IPS DF 4.7 (cell line): ENCODE measurements at regions not wholly inside any gene's neighbourhood (a gene's known extent, or its start where the extent isn't known, plus 50 kb on each side); places are given as distances from the start of the nearest gene placed in this dataset.
"Not testable (repeated sequence)": the region's sequence is repeated elsewhere in the genome, so short reads cannot be mapped to it uniquely, and the experiment has no call there.

ENCODE experiments used
- DNase-seq: peaks from one replicate; pipeline ENCODE4 v3.0.0-alpha.2; 2013; ENCODE audit warnings: low spot score; ENCODE audit errors: extremely low read depth

GRCh38 chr3:177694951-177695350 lies 497.7 kb upstream of the TBL1XR1 start:
- no peak for DNase-seq

- DNase-seq = no peak
Observed at GRCh38 chr3:177700117-177700516, 502.8 kb upstream of the TBL1XR1 start.

GRCh38 chr3:177703788-177704187 lies 506.5 kb upstream of the TBL1XR1 start:
- DNase-seq = no peak

GRCh38 chr3:177705976-177706823 lies 508.9 kb upstream of the TBL1XR1 start:
- no peak for DNase-seq

- DNase-seq = not testable (repeated sequence)
Observed at GRCh38 chr3:177709470-177709869, 512.2 kb upstream of the TBL1XR1 start.

GRCh38 chr3:177710506-177710905 lies 513.2 kb upstream of the TBL1XR1 start:
- DNase-seq = no peak

GRCh38 chr3:177711637-177712036 lies 514.4 kb upstream of the TBL1XR1 start:
- DNase-seq = no peak

- no peak for DNase-seq
Observed at GRCh38 chr3:177713928-177714900, 516.9 kb upstream of the TBL1XR1 start.

GRCh38 chr3:177714945-177715344 lies 517.7 kb upstream of the TBL1XR1 start:
- no peak for DNase-seq

- DNase-seq = no peak
Observed at GRCh38 chr3:177715980-177716379, 518.7 kb upstream of the TBL1XR1 start.

- not testable (repeated sequence) for DNase-seq
Observed at GRCh38 chr3:177720927-177721326, 523.6 kb upstream of the TBL1XR1 start.

GRCh38 chr3:177721864-177722785 lies 524.8 kb upstream of the TBL1XR1 start:
- no peak for DNase-seq

- no peak for DNase-seq
Observed at GRCh38 chr3:177724020-177724638, 526.8 kb upstream of the TBL1XR1 start.

- DNase-seq = no peak
Observed at GRCh38 chr3:177725165-177725564, 527.9 kb upstream of the TBL1XR1 start.

GRCh38 chr3:177726807-177727206 lies 529.5 kb upstream of the TBL1XR1 start:
- DNase-seq = no peak

- DNase-seq = no peak
Observed at GRCh38 chr3:177729956-177730681, 532.8 kb upstream of the TBL1XR1 start.

GRCh38 chr3:177730814-177731213 lies 533.5 kb upstream of the TBL1XR1 start:
- DNase-seq = no peak

- no peak for DNase-seq
Observed at GRCh38 chr3:177731644-177732268, 534.5 kb upstream of the TBL1XR1 start.

GRCh38 chr3:177733233-177733632 lies 536.0 kb upstream of the TBL1XR1 start:
- DNase-seq = no peak
